ENCODE measurements at regions not wholly inside any gene's neighbourhood (a gene's known extent, or its start where the extent isn't known, plus 50 kb on each side); places are given as distances from the start of the nearest gene placed in this dataset.

GRCh38 chr12:67471810-67472209 lies 176.7 kb upstream of the DYRK2 start:
- H3K79me2 ChIP-seq (ENCODE audit: control insufficient read depth, insufficient read depth, low read length): no peaks in the 10 kb centered on the region
- no peaks in the 10 kb centered on the region for H4K20me1 ChIP-seq (replicated peaks; ENCODE audit: control insufficient read depth, insufficient read depth, low read length)
- no peaks in the 10 kb centered on the region for H3K9me1 ChIP-seq (ENCODE audit: control insufficient read depth, insufficient read depth, low read length)
- no peak overlapping the region for H3K4me3 ChIP-seq
- no peak overlapping the region for H3K4me2 ChIP-seq (ENCODE audit: insufficient read depth, low read length)
- no peak overlapping the region for H3K27ac ChIP-seq (ENCODE audit: extremely low read depth, low read depth, low read length)
- H2AFZ ChIP-seq (ENCODE audit: low read depth, low read length): no peak overlapping the region
- no peak overlapping the region for H3K9ac ChIP-seq (ENCODE audit: insufficient read depth in 1 of 2, low read depth in 2 of 2, low read length in 2 of 2)
- TF ChIP-seq SMAD2 (IDR thresholded peaks at IDR 0.05; ENCODE audit: low read depth, low read length) (no peak), ZNF121 (CRISPR knock-in tag; conservative IDR thresholded peaks at IDR 0.05) (no peak), NR0B1 (IDR thresholded peaks at IDR 0.05; ENCODE audit: partially characterized antibody) (no peak), SMARCE1 (IDR thresholded peaks at IDR 0.05) (no peak), USF2 (CRISPR knock-in tag; IDR thresholded peaks at IDR 0.05) (no peak), MEF2D (tag; conservative IDR thresholded peaks at IDR 0.05; ENCODE audit: low read depth) (no peak)
- POLR2A ChIA-PET: no interaction called here
- BruUV-seq (replicated peaks): no TSS peak
- in situ Hi-C loops (cut with MboI) (no loop called here), intact Hi-C loops (cut with micrococcal nuclease) (no loop called here)
- H3K27me3 ChIP-seq (ENCODE audit: control insufficient read depth in 2 of 2, insufficient read depth in 2 of 2, low read length in 2 of 2): no peaks in the 10 kb centered on the region
- CTCF ChIA-PET (ENCODE audit: low intra/inter-chr PET ratio): no interaction called here
- no peaks in the 10 kb centered on the region for H3K9me3 ChIP-seq (replicated peaks; ENCODE audit: control insufficient read depth, insufficient read depth, low read depth, low read length)
- no peaks in the 10 kb centered on the region for H3K36me3 ChIP-seq (ENCODE audit: control insufficient read depth, insufficient read depth, low read length)
- DNase-seq (ENCODE audit: extremely low read depth in 1 of 4, low spot score in 3 of 4) (no peak), FAIRE-seq (no peak), ATAC-seq (no peak)
- 0% methylated on average over 3 of the region's 3 CpGs for WGBS (ENCODE audit: insufficient coverage, low coverage, missing lambda C conversion rate)
- H3K4me1 ChIP-seq (replicated peaks in 1 of 2; ENCODE audit: control insufficient read depth in 2 of 2, insufficient read depth in 2 of 2, low read length in 2 of 2): no peaks in the 10 kb centered on the region

Measured in K562 (cell line).